ENCODE measurements at regions not wholly inside any gene's neighbourhood (a gene's known extent, or its start where the extent isn't known, plus 50 kb on each side); places are given as distances from the start of the nearest gene placed in this dataset.
"Not testable (repeated sequence)": the region's sequence is repeated elsewhere in the genome, so short reads cannot be mapped to it uniquely, and the experiment has no call there.

DNA sequence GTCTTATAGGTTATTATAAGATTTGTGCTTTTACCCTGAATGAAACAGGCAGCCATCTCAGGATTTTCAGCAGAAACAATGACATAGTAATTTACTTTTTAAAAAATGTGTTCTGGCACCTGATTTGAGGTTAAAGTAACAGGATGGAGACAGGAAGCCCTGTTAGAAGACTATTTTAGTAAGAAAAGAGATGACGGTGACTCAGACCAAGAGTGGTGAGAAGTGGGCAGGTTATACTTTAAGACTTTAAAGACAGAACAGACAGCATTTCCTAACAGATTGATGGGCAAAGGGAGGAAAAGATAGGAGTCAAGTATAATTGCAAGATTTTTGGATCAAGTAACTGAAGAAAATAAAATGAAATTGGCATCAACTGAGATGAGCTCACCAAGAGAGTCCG lies 436.8 kb upstream of the NR5A2 start:
- TF ChIP-seq, protein P1, sequence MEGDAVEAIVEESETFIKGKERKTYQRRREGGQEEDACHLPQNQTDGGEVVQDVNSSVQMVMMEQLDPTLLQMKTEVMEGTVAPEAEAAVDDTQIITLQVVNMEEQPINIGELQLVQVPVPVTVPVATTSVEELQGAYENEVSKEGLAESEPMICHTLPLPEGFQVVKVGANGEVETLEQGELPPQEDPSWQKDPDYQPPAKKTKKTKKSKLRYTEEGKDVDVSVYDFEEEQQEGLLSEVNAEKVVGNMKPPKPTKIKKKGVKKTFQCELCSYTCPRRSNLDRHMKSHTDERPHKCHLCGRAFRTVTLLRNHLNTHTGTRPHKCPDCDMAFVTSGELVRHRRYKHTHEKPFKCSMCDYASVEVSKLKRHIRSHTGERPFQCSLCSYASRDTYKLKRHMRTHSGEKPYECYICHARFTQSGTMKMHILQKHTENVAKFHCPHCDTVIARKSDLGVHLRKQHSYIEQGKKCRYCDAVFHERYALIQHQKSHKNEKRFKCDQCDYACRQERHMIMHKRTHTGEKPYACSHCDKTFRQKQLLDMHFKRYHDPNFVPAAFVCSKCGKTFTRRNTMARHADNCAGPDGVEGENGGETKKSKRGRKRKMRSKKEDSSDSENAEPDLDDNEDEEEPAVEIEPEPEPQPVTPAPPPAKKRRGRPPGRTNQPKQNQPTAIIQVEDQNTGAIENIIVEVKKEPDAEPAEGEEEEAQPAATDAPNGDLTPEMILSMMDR (IDR thresholded peaks at IDR 0.05; ENCODE audit: low read length, missing control alignments), result no peak
- no peak for DNase-seq (ENCODE audit: low read depth)
- H3K4me3 ChIP-seq (replicated peaks; ENCODE audit: low read depth, low read length), result no peak overlapping the region

DNA sequence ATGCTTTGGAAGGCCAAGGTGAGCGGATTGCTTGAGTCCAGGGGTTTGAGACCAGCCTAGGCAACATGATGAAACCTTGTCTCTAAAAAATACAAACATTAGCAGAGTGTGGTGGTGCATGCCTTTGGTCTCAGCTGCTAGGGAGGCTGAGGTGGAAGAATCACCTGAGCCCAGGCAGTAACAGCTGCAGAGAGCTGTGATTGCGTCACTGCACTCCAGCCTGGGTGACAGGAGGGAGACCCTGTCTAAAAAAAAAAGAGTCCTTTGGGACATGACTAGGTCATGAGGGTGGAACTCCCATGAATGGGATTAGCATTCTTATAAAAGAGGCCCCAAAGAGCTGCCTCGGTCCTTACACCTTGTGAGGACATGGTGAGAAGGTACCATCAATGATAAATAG lies 436.0 kb upstream of the NR5A2 start:
- no peak overlapping the region for H3K4me3 ChIP-seq (replicated peaks; ENCODE audit: low read depth, low read length)
- TF ChIP-seq, protein P1 (IDR thresholded peaks at IDR 0.05; ENCODE audit: low read length, missing control alignments), result no peak
- DNase-seq (ENCODE audit: low read depth), result no peak

DNA sequence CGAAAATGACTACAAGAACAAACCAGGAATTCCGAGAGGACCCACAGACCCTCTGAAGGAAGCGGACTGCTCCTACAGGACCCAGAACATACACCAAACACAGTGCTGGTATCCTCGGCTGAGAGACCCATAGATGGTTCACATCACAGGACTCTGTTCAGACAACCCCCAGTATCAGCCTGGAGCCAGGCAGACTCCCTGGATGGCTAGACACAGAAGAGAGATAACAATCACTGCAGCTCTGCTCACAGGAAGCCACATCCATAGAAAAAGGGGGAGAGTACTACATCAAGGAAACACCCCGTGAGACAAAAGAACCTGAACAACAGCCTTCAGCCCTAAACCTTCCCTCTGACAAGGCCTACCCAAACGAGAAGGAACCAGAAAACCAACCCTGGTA lies 434.0 kb upstream of the NR5A2 start:
- TF ChIP-seq, protein P1 (IDR thresholded peaks at IDR 0.05; ENCODE audit: low read length, missing control alignments), result no peak
- no peak for DNase-seq (ENCODE audit: low read depth)
- no peak overlapping the region for H3K4me3 ChIP-seq (replicated peaks; ENCODE audit: low read depth, low read length)

DNA sequence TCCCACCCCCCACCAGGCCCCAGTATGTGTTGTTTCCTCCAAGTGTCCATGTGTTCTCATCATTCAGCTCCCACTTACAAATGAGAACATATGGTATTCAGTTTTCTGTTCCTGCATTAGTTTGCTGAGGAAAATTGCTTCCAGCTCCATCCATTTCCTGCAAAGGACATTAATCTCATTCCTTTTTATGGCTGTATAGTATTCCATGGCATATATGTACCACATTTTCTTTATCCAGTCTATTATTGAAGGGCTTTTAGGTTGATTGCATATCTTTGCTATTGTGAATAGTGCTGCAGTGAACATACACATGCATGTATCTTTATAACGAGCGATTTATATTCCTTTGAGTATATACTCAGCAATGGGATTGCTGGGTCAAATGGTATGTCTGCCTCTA lies 431.1 kb upstream of the NR5A2 start:
- not testable (repeated sequence) for DNase-seq (ENCODE audit: low read depth); H3K4me3 ChIP-seq (replicated peaks; ENCODE audit: low read depth, low read length)

DNA sequence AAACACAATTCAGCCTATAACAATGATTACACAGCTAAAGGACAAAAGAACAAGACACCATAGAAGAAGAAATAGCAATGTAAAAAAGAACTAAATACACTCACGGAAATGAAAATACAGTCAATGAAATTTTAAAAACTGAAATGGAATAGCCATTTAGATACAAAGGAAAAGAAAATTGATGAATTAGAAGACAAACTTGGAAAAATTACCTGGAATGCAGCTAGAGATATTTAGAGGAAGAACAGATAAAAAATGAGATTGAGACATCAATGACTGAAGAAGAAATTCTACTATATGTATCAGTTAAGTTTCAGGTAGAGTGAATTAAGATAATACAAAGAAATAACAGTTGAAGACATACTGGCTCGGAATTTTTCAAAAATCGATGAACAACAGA lies 430.4 kb upstream of the NR5A2 start:
- TF ChIP-seq, protein P1 (IDR thresholded peaks at IDR 0.05; ENCODE audit: low read length, missing control alignments), result no peak
- no peak overlapping the region for H3K4me3 ChIP-seq (replicated peaks; ENCODE audit: low read depth, low read length)
- DNase-seq (ENCODE audit: low read depth), result no peak

DNA sequence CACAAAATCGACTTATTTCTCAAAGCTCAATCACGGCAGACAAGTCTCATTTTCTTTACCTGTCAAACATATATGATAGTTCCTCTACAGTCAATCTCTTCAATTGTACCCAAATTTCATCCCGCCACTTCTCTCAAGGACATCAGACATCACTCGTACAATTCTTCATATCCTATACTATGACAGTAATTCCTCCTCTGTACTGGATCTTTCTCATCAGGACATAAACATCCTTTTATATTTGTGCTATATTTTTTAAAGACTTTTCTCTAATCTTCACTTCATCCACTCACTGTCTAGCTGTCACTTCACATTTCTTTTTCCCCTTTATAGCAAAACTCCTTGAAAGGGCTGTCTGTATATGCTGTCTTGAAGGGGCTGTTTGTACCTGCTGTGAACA lies 419.1 kb upstream of the NR5A2 start:
- TF ChIP-seq, protein P1 (IDR thresholded peaks at IDR 0.05; ENCODE audit: low read length, missing control alignments), result no peak
- H3K4me3 ChIP-seq (replicated peaks; ENCODE audit: low read depth, low read length), result no peak overlapping the region
- no peak for DNase-seq (ENCODE audit: low read depth)

DNA sequence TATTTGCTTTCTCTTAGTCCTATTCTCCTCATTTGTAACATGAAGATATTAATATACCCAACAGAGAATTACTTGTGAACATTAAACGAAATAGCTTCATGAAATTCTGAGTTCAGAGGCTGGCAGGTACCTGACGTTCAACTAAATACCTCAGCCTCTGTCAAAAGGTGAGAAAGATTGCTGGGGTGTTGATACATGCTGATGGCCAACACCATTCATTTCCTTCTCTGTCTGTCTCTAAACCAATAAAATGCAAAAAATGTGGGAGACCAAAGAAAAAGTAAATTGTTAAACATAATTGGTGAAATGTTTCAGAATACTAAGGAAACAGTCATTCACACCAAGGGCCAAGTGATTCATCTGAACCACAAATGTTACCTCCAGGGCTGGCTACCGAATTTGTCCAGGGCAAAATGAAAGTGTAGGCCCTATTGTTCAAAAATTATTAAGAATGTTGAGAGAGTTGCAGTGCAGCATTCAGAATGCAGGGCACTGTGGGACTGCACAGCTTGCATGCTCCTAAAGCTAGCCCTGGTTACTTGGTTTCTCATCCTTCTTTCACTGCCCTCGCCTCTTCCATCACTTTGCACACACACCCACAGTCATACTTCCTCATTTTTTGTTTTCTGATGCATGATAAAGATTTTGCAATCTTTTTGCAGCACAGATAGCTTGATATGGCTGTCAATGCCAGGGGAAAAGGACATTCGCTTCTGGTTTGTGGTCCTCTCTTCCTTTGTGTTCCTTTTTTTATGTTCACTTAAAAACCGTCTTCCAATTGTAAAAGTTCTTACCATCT lies 414.3 kb upstream of the NR5A2 start:
- DNase-seq (ENCODE audit: low read depth), result peak; percentile 13
- H3K4me3 ChIP-seq (replicated peaks; ENCODE audit: low read depth, low read length), result no peak overlapping the region
- TF ChIP-seq, protein P1 (IDR thresholded peaks at IDR 0.05; ENCODE audit: low read length, missing control alignments), result no peak
